ENCODE measurements at regions not wholly inside any gene's neighbourhood (a gene's known extent, or its start where the extent isn't known, plus 50 kb on each side); places are given as distances from the start of the nearest gene placed in this dataset.

- H3K9me1 ChIP-seq (replicated peaks; ENCODE audit: control insufficient read depth, extremely low read depth, insufficient read depth, low read length): no peaks in the 10 kb centered on the region
- no peak overlapping the region for H3K4me3 ChIP-seq (replicated peaks in 1 of 3; ENCODE audit: insufficient read depth in 1 of 3, low read depth in 1 of 3, low read length in 3 of 3)
- no peaks in the 10 kb centered on the region for H3K79me2 ChIP-seq (ENCODE audit: control insufficient read depth, insufficient read depth, low read length)
- H3K27me3 ChIP-seq (ENCODE audit: control insufficient read depth in 2 of 2, insufficient read depth in 2 of 2, low read length in 2 of 2): no peaks in the 10 kb centered on the region
- dilution Hi-C loops (cut with MboI; ENCODE audit: extremely low pct_ligation_motif_present, low sequenced_read_pairs): no loop called here
- peaks cover 21% of the 10 kb centered on the region for H3K4me1 ChIP-seq (ENCODE audit: control insufficient read depth, extremely low read depth, insufficient read depth, low read length)
- H3K9me3 ChIP-seq (replicated peaks; ENCODE audit: control insufficient read depth, insufficient read depth, low read length): no peaks in the 10 kb centered on the region
- DNase-seq (ENCODE audit: low read depth, low spot score): peak; percentile 64
- FAIRE-seq: peak; percentile 62
- ChIA-PET CTCF (no interaction called here), POLR2A (no interaction called here)
- intact Hi-C loops (cut with micrococcal nuclease): no loop called here
- no peak overlapping the region for H3K9ac ChIP-seq (replicated peaks; ENCODE audit: extremely low read depth, insufficient read depth, low read length)
- TF ChIP-seq EZH2 (IDR thresholded peaks at IDR 0.05; ENCODE audit: borderline replicate concordance, low read depth, low read length, severe bottlenecking) (no peak), JUN (IDR thresholded peaks at IDR 0.05; ENCODE audit: borderline replicate concordance, insufficient read depth, insufficient read length, low read depth) (peak; percentile 64), FOS (IDR thresholded peaks at IDR 0.05; ENCODE audit: borderline replicate concordance, insufficient read depth, low read length) (peak; percentile 99), CTCF (IDR thresholded peaks at IDR 0.05; ENCODE audit: extremely low read depth in 1 of 2, insufficient read depth in 1 of 2, low read depth in 1 of 2, low read length in 2 of 2) (no peak), GATA2 (IDR thresholded peaks at IDR 0.05; ENCODE audit: insufficient read depth, insufficient read length, low read depth, low read length) (peak; percentile 41), POLR2AphosphoS5 (IDR thresholded peaks at IDR 0.05; ENCODE audit: insufficient read depth, low read depth, low read length) (peak; percentile 68), MAX (IDR thresholded peaks at IDR 0.05; ENCODE audit: insufficient read depth, insufficient read length) (no peak), MYC (IDR thresholded peaks at IDR 0.05; ENCODE audit: low read depth, low read length) (no peak), POLR2A (IDR thresholded peaks at IDR 0.05; ENCODE audit: low read depth, low read length) (no peak)
- no peaks in the 10 kb centered on the region for H4K20me1 ChIP-seq (replicated peaks; ENCODE audit: control insufficient read depth, extremely low read depth, insufficient read depth, low read length)
- no peak overlapping the region for H3K4me2 ChIP-seq (ENCODE audit: insufficient read depth, low read length)
- no peaks in the 10 kb centered on the region for H3K36me3 ChIP-seq (ENCODE audit: control insufficient read depth in 2 of 2, extremely low read depth in 1 of 2, insufficient read depth in 2 of 2, low read length in 2 of 2)
- H2AFZ ChIP-seq (ENCODE audit: low read depth, low read length): peak overlapping the region; percentile 5
- peak overlapping the region; percentile 13 for H3K27ac ChIP-seq (ENCODE audit: insufficient read depth, low read depth, low read length)
- BruUV-seq (replicated peaks): no TSS peak
Observed at GRCh38 chr14:51458563-51458955, 193.2 kb upstream of the FRMD6 start.

Data from endothelial cell of umbilical vein (primary cell).